GM18507 (cell line): ENCODE measurements at regions not wholly inside any gene's neighbourhood (a gene's known extent, or its start where the extent isn't known, plus 50 kb on each side); places are given as distances from the start of the nearest gene placed in this dataset.
"Not testable (repeated sequence)": the region's sequence is repeated elsewhere in the genome, so short reads cannot be mapped to it uniquely, and the experiment has no call there.

ENCODE experiments used
- DNase-seq: peaks from one replicate; pipeline ENCODE4 v3.0.0; 2011; ENCODE audit warnings: low read depth; ENCODE audit not compliant: insufficient read length; ENCODE audit errors: extremely low spot score
- FAIRE-seq: peaks from 2 replicates; lab custom pipeline; 2011; peaks lifted over from hg19 to GRCh38; lab: Jason Lieb, UNC

DNA sequence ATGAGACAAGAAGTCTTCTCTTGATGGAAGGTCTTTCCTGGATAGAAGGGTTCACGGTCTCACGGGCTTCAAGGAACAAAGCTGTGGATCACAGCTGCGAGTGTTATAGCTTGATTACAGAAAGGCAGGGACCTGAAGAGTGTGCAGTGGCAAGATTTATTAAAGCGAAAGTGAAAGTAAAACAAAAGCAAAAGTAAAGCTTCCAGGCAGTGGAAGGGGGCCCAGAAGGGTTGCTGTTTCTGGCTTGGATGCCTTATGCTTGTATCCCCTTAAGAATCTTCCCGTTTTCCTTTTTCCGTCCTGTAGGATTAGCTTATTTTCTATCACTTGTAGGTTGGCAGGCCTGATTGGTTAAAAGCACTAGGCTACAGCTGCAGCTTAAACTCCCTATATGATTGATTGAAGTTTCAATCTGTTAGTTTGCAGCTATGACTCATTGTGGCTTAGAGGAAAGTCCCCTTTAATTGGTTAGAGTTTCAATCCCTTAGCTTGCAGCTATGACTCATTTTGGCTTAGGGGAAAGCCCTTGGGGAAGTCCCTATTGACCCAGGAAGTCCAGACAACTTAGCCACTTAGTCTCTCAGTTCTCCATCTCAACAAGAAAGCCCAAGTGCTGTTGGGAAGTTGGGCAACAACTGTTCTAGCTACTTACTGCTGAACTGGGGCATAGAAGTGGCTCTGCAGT, 183.7 kb upstream of the NLGN4Y start:
- DNase-seq (no peak), FAIRE-seq (peak; percentile 99)

DNA sequence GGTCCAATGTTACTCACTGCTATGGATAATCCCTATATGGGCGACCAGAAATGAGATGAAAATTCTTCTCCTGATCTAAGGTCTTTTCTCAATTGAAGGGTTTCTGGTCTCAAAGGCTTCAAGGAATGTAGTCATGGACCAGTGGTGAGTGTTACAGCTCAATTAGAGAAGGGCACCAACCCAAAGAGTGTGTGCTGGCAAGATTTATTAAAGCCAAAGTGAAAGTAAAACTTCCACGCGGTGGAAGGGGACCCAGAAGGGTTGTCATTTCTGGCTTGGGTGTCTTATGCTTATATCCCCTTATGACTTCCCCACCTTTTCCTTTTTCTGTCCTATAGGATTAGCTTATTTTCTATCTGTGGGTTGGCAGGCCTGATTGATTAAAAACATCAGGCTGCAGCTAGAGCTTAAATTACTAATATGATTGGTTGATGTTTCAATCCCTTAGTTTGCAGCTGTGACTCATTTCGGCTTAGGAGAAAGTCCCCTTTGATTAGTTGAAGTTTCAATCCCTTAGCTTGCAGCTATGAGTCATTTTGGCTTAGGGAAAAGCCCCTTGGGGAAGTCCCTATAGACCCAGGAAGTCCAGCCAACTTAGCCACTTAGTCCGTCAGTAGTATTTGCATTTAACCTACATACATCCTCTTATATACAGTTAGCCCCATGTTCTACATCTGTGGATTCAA, 179.5 kb upstream of the NLGN4Y start:
- FAIRE-seq (peak; percentile 94), DNase-seq (no peak)

DNA sequence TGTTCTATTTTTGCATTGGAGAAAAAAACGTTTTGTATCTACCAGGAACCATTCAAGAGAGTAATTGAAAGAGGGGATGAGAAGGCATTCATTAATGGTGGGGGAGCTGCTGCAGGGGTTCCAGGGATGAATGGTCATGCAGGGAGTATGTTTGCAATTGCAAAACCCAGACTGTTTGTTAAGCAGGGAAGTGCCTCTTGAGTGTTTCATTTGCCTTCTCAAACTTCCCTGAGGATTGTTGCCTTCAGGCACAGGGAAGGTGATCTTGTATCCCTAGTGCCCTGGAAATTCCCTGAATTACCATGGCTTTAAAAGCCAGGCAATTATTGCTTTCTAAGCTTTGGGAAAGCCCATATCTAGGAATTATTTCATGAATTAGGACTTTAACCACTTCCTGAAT, 172.7 kb upstream of the NLGN4Y start:
- FAIRE-seq (no peak), DNase-seq (no peak)

DNA sequence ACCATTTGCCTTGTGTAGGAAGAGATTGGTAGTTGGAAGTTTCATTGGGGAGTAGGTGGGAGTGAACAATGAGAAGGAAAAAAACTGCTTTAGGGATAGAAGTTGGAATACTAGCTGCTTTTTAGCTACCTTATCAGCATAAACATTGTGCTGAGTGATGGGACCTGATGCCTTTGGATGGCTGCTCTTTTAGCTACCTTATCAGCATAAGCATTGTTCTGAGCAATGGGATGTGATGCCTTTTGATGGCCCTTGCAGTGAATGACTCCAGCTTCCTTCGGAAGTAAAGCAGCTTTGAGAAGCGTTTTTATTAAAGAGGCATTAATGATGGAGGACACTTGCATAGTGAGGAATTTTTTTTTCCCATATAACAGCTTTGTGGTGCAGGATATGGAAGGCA, 168.2 kb upstream of the NLGN4Y start:
- FAIRE-seq (no peak), DNase-seq (no peak)

DNA sequence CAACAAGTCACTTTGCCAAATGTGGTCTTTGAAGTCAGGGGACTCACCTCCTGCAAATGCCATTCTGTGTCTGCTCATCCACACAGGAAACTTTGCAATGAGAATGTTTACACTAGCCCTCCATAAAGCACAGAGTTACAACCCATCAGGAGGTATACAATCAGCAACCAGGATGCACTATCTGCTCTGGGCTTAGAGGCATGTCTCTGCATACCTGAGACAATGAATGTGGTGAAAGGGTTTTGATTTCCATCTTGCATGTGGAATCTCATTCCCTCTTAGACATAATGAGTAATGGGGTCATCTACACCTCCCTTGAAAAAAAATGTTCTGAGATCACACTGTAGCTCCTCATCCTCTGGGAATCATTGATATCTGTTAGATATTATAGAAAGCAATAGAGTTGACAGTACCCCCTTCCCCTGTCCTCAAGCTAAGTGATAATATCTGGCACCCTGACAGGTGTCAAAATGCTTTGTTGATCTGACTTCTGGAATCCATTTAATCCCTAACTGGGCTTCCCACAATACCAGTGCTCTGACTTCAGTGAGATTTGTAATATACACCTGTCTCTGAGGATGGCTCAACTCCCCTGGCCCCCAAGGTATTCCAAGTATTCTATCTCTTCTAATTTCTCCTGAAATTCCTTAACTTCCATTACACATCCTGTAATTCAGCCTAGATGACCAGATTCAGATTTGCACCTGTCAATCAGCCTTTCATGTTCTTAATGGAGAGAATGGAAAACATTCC, 163.4 kb upstream of the NLGN4Y start:
- FAIRE-seq (no peak), DNase-seq (no peak)

DNA sequence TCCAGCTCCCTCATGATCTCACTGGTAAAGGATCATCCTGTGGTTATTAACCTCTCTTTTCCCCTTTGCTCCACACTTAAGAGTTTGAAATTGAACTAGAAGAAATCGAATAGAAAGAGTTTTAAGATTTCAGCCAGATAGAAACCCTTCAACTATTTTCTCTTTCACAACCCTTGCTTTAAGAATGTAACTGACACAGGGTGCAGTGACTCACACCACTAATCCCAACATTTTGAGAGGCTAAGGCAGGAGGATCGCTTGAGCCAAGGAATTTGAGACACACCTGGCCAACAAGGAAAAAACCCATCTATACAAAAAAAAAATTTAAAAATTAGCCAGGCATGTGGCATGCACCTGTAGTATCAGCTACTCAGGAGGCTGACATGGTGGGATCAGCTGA, 150.7 kb upstream of the NLGN4Y start:
- DNase-seq = no peak
- no peak for FAIRE-seq

DNA sequence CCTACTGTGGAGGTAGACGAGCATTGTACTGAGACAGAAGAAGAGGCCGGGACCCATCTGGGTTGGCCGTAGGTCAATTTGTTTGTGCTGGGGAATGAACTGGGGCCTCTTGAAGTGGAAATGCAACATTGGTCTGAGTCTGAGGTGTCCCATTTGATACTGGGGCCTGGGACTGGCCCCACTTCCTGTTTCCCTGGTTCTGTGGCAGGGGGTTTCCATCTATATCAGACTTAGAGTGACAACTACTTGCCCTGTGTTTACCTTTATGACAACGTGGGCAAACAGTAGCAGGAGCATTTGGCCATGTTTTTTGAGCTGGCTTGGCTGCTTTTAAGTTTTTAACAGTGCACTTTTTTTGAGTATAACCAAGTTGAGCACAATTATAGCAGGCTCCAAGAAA, 146.1 kb upstream of the NLGN4Y start:
- DNase-seq = no peak

DNA sequence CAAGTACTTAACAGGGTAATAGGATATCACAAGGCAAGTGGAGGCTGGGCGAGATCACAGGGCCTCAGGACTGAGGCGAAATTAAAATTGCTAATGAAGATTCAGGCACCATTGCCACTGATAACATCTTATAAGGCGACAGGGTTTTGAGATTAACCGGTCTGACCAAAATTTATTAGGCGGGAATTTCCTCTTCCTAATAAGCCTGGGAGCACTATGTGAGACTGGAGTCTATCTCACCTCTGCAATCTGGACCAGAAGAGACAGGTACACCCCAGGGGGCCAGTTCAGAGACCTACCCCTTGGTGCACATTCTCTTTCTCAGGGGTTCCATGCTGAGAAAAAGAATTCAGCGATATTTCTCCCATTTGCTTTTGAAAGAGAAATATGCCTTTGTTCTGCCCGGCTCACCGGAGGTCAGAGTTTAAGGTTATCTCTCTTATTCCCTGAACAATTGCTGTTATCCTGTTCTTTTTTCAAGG, 113.7 kb upstream of the NLGN4Y start:
- FAIRE-seq = not testable (repeated sequence)

More for the DNA sequence above, 146.1 kb upstream of the NLGN4Y start:
- peak; percentile 65 for FAIRE-seq

DNA sequence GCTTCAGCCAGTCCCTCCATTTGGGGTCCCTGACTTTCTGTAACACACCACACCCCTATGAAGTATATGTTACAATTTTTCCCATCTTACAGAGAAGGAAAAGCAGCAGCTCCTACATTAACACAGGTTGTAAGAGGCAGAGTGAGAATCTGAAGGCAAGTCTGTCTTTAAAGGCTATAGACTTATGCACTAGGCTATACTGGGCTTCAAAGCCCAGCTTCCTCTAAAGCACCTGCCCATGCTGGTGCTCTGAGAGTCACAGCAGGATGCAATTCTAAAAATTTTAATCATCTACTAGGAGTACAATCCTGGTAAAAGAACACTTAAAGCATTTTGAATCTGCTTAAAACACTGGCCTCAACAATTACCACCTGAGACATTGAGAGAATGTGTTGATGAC, 113.0 kb upstream of the NLGN4Y start:
- DNase-seq (no peak), FAIRE-seq (no peak)

More for the DNA sequence above, 113.7 kb upstream of the NLGN4Y start:
- not testable (repeated sequence) for DNase-seq

DNA sequence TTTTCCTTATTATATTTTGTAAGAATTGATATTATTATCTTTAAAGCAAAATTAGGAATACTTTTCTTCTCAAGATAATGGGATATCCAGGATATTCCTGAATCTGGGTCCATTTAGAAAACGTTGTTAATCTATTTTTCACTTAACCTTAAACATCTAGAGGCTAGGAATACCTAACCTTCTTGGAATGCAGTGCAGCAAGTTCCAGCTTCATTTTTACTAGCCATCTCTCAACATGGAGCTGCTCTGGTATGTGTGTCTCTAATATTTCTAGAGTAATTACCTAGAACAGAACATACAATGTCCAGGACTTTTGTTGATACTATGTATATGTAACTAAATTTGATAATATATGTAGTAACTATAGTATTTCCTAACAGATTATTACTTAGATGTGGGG, 87.8 kb upstream of the NLGN4Y start:
- DNase-seq = no peak
- no peak for FAIRE-seq

DNA sequence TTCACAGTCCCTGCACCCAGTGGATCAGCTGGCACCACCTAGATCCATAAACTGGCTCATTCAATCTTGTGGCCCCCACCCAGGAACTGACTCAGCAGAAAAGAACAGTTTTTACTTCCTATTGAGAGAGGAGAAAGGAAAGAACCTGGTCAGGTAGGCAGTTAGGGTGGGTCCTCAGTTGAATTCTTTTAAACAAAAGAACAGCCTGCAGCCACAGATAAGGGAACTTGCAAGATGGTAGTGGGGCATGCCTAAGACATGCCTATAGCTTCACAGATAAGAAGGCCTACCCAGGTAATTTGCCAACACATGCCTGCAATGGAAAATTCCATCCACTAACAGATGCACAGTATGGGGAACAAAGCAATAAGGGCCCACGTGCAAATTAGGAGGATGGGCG, 86.7 kb upstream of the NLGN4Y start:
- DNase-seq (no peak), FAIRE-seq (no peak)

DNA sequence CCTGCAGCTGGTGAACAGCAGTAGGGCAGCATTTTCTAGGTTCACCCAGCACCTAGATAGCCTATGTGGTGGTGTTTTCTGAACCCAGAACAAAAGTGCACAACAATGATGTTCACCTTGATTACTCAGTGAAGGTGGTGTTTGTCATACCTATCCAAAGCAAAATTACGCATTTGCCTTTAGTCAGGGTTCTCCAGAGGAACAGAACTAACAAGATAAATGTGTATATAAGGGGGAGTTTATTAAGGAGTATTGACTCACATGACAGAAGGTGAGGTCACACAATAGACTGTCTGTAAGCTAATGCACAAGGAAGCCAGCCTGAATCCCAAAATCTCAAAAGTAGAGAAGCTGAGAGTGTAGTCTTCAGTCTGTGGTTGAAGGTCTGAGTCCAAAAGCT, 85.9 kb upstream of the NLGN4Y start:
- no peak for FAIRE-seq
- DNase-seq = no peak

DNA sequence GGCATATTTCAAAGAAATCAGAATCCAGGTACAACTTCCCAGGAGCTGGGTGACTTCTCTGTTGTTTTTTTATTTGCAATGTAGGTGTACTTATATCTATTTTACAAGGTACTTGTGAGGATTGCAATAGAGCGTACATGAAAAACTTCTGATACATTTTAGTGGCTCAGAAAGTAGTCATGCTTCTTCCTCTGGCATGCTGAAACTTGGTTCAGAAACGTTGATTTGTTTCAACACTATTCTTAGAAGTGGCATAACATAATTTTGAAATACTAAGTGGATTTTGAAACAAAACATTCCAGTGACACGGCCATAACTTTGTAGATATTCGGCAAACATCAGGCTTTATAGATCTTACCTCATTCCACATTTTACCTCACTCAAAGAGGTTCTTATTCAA, 79.8 kb upstream of the NLGN4Y start:
- DNase-seq = no peak
- FAIRE-seq = no peak

DNA sequence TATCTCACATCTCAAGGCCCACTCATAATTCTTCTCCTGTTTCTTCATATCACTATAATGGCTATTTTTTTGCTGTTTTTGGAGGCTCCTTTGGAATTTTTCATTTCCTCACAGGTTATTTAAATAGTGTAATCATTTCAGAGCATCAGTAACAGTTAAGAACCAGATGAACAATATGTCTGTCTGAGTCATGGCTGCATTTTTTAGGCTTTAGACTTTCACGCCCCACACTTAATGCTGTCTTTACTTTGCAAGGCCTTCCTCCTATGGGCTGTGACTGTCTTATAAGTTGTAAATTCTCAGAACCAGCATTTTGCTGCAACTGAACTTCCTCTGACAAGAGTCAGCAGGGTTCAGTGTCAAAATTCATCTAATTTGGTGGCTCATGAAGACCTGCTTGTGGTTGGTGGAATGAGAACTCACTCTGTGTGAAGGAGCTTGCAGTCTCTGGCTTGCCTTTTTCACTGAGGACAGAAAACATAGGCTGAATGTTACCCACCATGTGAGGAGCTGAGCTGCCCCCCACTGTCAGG, 56.1 kb upstream of the NLGN4Y start:
- DNase-seq = no peak
- FAIRE-seq = no peak

DNA sequence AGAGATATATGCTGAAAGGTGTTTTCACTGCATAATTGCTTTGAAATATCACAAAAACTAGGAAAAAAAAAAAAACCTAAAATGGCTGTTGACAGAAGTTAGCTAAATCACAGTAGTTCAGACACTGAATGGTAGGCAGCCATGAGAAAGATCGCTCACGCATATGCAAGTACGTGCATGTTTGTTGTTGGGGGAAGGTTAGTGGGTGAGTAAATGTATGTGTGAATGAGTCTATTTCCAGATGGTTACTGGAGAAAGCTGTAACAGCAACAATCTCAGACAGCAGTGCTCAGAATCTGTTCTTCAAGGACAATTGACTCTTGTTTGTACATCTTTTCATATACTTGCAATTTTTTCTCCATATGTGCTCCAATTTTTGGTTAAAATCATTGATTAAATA, 51.9 kb upstream of the NLGN4Y start:
- no peak for FAIRE-seq
- no peak for DNase-seq

DNA sequence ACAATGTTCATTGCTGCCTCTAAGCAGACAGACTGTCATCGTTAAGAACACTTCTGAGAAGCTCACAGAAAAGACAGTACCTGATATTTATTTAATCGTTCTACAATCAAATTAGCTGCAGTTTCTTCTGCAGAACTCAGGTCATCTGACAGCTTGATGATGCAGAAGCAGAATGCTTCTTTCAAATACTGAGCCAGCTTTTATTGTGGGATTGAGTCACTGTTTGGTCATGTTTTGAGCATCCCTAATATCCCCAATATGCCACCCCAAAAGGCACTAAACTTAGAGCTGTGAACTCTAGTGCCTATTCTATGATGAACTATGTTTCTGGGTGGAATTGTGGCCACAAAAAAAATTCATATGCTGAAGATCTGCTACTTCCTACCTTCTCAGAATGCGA, 51.0 kb upstream of the NLGN4Y start:
- DNase-seq = no peak
- no peak for FAIRE-seq
